Smooth muscle cell (in vitro differentiated cells): ENCODE measurements at regions not wholly inside any gene's neighbourhood (a gene's known extent, or its start where the extent isn't known, plus 50 kb on each side); places are given as distances from the start of the nearest gene placed in this dataset.

Experiments
- DNase-seq: peaks from one replicate; lab custom pipeline; 2025; ENCODE audit not compliant: unreplicated experiment; lab: John Stamatoyannopoulos, UW
- H2AFZ ChIP-seq: fragments of 200-600 bp; sonication (generic); 2 replicates; pipeline ENCODE4 v1.6.0; 2016; ENCODE audit warnings: antibody characterized with exemption, low read depth, mild to moderate bottlenecking
- H3F3A ChIP-seq: fragments of 200-600 bp; sonication (generic); 2 replicates; pipeline ENCODE4 v1.6.0; 2017; ENCODE audit warnings: antibody characterized with exemption, low read depth
- H3K27ac ChIP-seq: fragments of 200-600 bp; sonication (generic); 2 replicates; pipeline ENCODE4 v1.5.1; 2016; ENCODE audit warnings: low read depth, mild to moderate bottlenecking
- H3K27me3 ChIP-seq: fragments of 200-600 bp; sonication (generic); 2 replicates; pipeline ENCODE4 v1.6.1; 2016; ENCODE audit warnings: low read depth, mild to moderate bottlenecking
- H3K36me3 ChIP-seq: fragments of 200-600 bp; sonication (generic); 2 replicates; pipeline ENCODE4 v1.5.1; 2016; ENCODE audit warnings: low read depth
- H3K4me1 ChIP-seq: fragments of 200-600 bp; sonication (generic); 2 replicates; pipeline ENCODE4 v1.5.1; 2016; ENCODE audit warnings: low read depth
- H3K4me2 ChIP-seq: fragments of 200-600 bp; sonication (generic); 2 replicates; pipeline ENCODE4 v1.6.0; 2016; ENCODE audit warnings: mild to moderate bottlenecking
- H3K4me3 ChIP-seq: fragments of 200-600 bp; sonication (generic); 2 replicates; pipeline ENCODE4 v1.5.1; 2016; ENCODE audit warnings: mild to moderate bottlenecking
- H3K79me2 ChIP-seq: fragments of 200-600 bp; sonication (generic); 2 replicates; pipeline ENCODE4 v1.6.0; 2016; ENCODE audit warnings: low read depth, mild to moderate bottlenecking
- H3K9ac ChIP-seq: fragments of 200-600 bp; sonication (generic); 2 replicates; pipeline ENCODE4 v1.6.0; 2016; ENCODE audit warnings: low read depth
- H3K9me3 ChIP-seq: fragments of 200-600 bp; sonication (generic); replicated peaks from 2 replicates; pipeline ENCODE4 v1.5.1; 2016; ENCODE audit warnings: low read depth
- H4K20me1 ChIP-seq: fragments of 200-600 bp; sonication (generic); 2 replicates; pipeline ENCODE4 v1.6.0; 2016; ENCODE audit warnings: low read depth
- WGBS: methylation state at CpG from one replicate; pipeline ENCODE4 v1.1.7; 2016; ENCODE audit warnings: low lambda C conversion rate; 5-methylcytosine and 5-hydroxymethylcytosine counted together
- TF ChIP-seq, protein P1 (sequence below): fragments of 200-600 bp; sonication (generic); IDR thresholded peaks from 2 replicates; pipeline ENCODE4 v1.5.1; 2017; ENCODE audit warnings: borderline replicate concordance, mild to moderate bottlenecking, antibody characterized with exemption; ENCODE audit not compliant: insufficient read depth, poor library complexity, severe bottlenecking

DNA sequence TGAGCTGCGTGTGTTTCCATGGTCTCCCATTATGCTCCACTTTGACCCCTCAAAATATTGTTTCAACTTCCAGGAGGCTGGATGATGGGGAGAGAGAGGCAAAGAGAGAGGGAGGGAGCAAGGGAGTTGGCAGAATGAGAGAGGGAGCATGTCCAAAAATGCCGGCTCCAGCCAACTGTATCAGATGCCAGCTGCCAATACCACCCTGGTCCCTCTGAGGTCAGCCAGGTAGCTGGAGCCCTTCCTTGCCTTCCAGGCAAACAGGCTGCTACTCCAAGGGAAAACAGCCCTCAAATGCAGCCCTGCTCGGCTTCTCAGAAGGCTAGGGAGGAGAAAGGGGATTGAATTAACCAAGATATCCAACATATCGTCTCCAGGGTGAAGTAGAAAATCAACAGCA lies 440.0 kb downstream of the TSHZ3 start:
- Histone ChIP-seq H3K9ac (no peak overlapping the region), H3K36me3 (no peaks in the 10 kb centered on the region), H3K4me1 (no peaks in the 10 kb centered on the region), H3K9me3 (no peaks in the 10 kb centered on the region), H2AFZ (no peak overlapping the region), H3K27me3 (no peaks in the 10 kb centered on the region), H3K79me2 (no peaks in the 10 kb centered on the region), H3K4me2 (no peak overlapping the region), H3F3A (peaks cover 12% of the 10 kb centered on the region), H4K20me1 (no peaks in the 10 kb centered on the region), H3K27ac (no peak overlapping the region), H3K4me3 (no peak overlapping the region)
- 95% methylated on average over 4 of the region's 4 CpGs for WGBS
- TF ChIP-seq, protein P1, sequence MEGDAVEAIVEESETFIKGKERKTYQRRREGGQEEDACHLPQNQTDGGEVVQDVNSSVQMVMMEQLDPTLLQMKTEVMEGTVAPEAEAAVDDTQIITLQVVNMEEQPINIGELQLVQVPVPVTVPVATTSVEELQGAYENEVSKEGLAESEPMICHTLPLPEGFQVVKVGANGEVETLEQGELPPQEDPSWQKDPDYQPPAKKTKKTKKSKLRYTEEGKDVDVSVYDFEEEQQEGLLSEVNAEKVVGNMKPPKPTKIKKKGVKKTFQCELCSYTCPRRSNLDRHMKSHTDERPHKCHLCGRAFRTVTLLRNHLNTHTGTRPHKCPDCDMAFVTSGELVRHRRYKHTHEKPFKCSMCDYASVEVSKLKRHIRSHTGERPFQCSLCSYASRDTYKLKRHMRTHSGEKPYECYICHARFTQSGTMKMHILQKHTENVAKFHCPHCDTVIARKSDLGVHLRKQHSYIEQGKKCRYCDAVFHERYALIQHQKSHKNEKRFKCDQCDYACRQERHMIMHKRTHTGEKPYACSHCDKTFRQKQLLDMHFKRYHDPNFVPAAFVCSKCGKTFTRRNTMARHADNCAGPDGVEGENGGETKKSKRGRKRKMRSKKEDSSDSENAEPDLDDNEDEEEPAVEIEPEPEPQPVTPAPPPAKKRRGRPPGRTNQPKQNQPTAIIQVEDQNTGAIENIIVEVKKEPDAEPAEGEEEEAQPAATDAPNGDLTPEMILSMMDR = no peak
- DNase-seq = no peak

DNA sequence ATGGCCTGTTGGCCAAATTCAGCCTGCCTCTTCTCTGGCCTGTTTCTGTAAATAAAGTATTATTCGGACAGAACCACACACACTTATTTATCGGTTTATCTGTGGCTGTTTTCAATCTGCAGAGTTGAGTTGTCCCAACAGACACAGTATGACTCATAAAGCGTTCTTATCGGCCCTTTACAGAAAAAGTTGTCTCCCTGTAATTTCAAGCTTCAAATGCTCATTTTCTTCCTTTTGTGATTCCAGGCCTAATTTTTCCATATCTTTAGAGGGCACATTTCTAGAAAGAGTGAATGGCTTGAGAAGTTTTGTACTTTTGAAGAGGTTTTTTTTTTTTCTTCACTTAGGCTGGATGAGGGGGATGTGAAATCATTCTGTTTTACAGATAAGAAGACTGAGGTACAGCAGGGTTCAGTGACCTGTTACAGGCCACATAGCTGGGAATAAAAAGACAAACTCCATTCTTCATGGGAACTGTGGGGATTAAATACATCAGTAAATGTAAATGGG lies 440.9 kb downstream of the TSHZ3 start:
- no peaks in the 10 kb centered on the region for H3K9me3 ChIP-seq
- TF ChIP-seq, protein P1 = no peak
- H3K4me3 ChIP-seq = no peak overlapping the region
- H3K36me3 ChIP-seq = no peaks in the 10 kb centered on the region
- H3K79me2 ChIP-seq = no peaks in the 10 kb centered on the region
- H3K4me1 ChIP-seq = no peaks in the 10 kb centered on the region
- H3F3A ChIP-seq = peaks cover 12% of the 10 kb centered on the region
- H3K4me2 ChIP-seq = peak overlapping the region; percentile 6
- no peak overlapping the region for H3K9ac ChIP-seq
- no peak for DNase-seq
- H3K27me3 ChIP-seq = peaks cover 4% of the 10 kb centered on the region
- H3K27ac ChIP-seq = no peak overlapping the region
- no peak overlapping the region for H2AFZ ChIP-seq
- 12% methylated on average over 4 of the region's 4 CpGs for WGBS
- H4K20me1 ChIP-seq = no peaks in the 10 kb centered on the region

DNA sequence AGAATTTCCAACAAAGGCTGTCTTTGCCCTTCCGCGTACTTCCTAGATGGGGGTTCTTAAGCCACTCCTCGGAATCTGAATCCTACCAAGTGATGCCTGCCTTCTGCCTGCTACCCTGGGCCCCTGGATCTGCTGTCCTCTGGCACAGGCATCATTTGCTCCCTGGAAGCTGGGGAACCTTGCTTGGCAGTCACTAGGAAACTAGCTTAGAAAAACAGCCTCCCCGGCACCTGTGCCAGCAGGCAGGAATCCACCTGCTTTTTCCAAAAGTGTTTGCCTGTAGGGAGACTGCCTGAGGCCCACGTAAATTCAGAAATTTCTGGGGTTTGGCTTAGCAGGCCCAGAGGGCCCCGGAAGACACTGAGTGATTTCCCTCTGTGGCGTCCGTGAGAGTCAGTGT lies 442.4 kb downstream of the TSHZ3 start:
- Histone ChIP-seq H3K9me3 (no peaks in the 10 kb centered on the region), H3K27me3 (peaks cover 5% of the 10 kb centered on the region), H2AFZ (no peak overlapping the region), H3K4me3 (no peak overlapping the region), H3K9ac (no peak overlapping the region), H4K20me1 (no peaks in the 10 kb centered on the region), H3K79me2 (no peaks in the 10 kb centered on the region), H3K4me1 (no peaks in the 10 kb centered on the region), H3K36me3 (no peaks in the 10 kb centered on the region), H3K27ac (no peak overlapping the region), H3F3A (peaks cover 12% of the 10 kb centered on the region), H3K4me2 (no peak overlapping the region)
- TF ChIP-seq, protein P1 = no peak
- DNase-seq = no peak
- WGBS = 92% methylated on average over 8 of the region's 8 CpGs

DNA sequence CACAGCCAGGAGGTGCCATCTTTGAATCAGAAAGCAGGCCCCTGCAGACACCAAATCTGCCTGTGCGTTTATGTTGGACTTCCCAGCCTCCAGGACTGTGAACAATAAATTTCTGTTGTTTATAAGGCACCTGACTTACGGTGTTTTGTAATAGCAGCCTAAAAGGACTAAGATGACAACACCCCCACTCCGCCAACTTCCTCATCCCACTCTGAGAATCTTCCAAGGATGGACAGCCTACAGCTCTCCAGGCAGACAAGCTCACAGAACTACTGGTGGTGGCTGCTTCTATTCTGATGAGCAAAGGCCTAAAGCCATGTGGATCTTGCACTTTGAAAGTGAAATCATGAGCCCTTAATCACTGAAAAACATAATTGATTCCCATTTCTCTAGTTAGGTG lies 449.2 kb downstream of the TSHZ3 start:
- DNase-seq = no peak
- Histone ChIP-seq H3K4me1 (peaks cover 8% of the 10 kb centered on the region), H3K4me3 (no peak overlapping the region), H3K36me3 (no peaks in the 10 kb centered on the region), H2AFZ (no peak overlapping the region), H3K9me3 (no peaks in the 10 kb centered on the region), H3K27ac (no peak overlapping the region), H3K4me2 (no peak overlapping the region), H3K9ac (no peak overlapping the region), H4K20me1 (no peaks in the 10 kb centered on the region), H3F3A (no peaks in the 10 kb centered on the region), H3K27me3 (peaks cover 5% of the 10 kb centered on the region), H3K79me2 (no peaks in the 10 kb centered on the region)
- TF ChIP-seq, protein P1 = no peak
- 87% methylated on average over 3 of the region's 3 CpGs for WGBS
